Renal pelvis (tissue), 1 donor: ENCODE measurements at regions not wholly inside any gene's neighbourhood (a gene's known extent, or its start where the extent isn't known, plus 50 kb on each side); places are given as distances from the start of the nearest gene placed in this dataset.
"Not testable (repeated sequence)": the region's sequence is repeated elsewhere in the genome, so short reads cannot be mapped to it uniquely, and the experiment has no call there.

Experiments used
- DNase-seq: peaks from one replicate; pipeline ENCODE4 v3.0.0-alpha.2; 2013

GRCh38 chr1:114269539-114269938, 115.9 kb upstream of the SYT6 start:
- no peak for DNase-seq

- DNase-seq: no peak
These were observed 109.7 kb upstream of the SYT6 start for GRCh38 chr1:114263343-114263742.

DNA sequence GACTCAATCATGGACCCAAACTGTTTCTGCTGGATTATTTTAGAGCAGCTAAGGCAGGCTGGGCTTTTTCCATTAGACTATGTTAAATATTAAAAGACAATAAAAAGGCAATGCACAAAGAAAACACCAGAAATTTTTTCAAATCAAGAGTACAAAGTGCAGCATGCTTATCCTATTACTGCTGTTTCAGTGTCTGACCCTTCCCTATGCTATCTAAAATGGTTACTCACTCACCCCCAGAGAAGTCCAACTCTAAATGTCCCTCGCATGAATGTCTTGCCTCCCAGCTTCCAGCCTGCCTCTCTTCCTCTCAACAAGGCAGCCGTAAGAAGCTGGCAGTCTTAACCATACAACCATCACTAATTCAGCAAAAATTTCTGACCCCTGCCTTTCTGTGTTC, 108.7 kb upstream of the SYT6 start:
- DNase-seq: no peak

GRCh38 chr1:114260805-114261484, 107.3 kb upstream of the SYT6 start:
- DNase-seq: no peak

GRCh38 chr1:114259511-114260160, 106.0 kb upstream of the SYT6 start:
- DNase-seq: no peak

GRCh38 chr1:114258633-114259032, 105.0 kb upstream of the SYT6 start:
- DNase-seq: no peak

- DNase-seq: no peak
These were observed 104.4 kb upstream of the SYT6 start for GRCh38 chr1:114258074-114258473.

GRCh38 chr1:114257554-114257953, 103.9 kb upstream of the SYT6 start:
- no peak for DNase-seq

DNA sequence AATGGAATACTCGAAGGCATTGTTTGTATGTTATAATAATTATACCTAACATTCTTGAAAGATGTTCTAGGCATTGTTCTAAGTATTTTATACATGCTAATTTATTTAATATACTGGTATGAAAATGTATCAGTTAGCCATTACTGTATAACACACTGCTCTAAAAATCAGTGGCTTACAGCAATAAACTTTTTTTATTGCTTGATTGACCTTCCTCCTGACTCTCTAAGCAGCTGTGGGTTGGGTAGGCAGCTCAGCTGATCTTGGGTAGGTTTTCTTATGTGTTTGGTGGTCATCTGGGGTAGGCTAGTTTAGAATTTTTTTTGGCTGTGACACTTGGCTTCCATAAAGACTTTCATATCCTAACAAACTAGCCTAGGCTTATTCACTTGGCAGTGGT, 100.2 kb upstream of the SYT6 start:
- DNase-seq: no peak

GRCh38 chr1:114251573-114251939, 97.9 kb upstream of the SYT6 start:
- DNase-seq: no peak

- DNase-seq: no peak
These were observed 97.3 kb upstream of the SYT6 start for GRCh38 chr1:114250683-114251572.

GRCh38 chr1:114249691-114250090, 96.0 kb upstream of the SYT6 start:
- no peak for DNase-seq

GRCh38 chr1:114248162-114248561, 94.5 kb upstream of the SYT6 start:
- no peak for DNase-seq

DNA sequence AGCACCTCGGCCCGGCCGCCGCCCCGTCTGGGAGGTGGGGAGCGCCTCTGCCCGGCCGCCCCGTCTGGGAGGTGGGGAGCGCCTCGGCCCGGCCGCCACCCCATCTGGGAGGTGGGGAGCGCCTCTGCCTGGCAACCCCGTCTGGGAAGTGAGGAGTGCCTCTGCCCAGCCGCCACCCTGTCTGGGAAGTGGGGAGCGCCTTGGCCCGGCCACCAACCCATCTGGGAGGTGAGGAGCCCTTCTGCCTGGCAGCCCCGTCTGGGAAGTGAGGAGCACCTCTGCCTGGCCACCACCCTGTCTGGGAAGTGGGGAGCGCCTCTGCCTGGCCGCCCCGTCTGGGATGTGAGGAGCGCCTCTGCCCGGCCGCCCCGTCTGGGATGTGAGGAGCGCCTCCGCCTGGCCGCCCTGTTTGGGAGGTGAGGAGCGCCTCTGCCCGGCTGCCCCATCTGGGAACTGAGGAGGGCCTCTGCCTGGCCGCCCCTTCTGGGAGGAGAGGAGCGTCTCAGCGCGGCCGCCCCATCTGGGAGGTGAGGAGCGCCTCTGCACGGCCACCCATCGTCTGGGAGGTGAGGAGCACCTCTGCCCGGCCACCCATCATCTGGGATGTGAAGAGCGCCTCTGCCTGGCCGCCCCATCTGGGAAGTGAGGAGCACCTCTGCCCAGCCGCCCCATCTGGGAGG, 89.0 kb upstream of the SYT6 start:
- not testable (repeated sequence) for DNase-seq

GRCh38 chr1:114238053-114238452, 84.4 kb upstream of the SYT6 start:
- no peak for DNase-seq

DNA sequence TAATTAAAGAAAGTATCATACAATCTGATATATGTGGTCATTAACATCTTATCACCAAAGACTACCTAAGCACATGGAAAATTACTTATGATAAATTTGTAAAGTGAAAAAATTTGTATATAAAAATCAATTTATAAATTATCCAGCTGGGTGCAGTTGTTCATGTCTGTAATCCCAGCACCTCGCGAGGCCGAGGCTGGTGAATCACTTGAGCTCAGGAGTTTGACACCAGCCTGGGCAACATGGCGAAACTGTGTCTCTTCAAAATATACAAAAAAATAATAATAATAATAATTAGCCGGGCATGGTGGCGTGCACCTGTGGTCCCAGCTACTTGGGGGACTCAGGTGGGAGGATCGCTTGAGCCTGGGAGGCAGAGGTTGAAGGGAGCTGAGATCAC, 82.8 kb upstream of the SYT6 start:
- DNase-seq: no peak

GRCh38 chr1:114235960-114236359, 82.3 kb upstream of the SYT6 start:
- DNase-seq: no peak

GRCh38 chr1:114235281-114235680, 81.6 kb upstream of the SYT6 start:
- DNase-seq: no peak

DNA sequence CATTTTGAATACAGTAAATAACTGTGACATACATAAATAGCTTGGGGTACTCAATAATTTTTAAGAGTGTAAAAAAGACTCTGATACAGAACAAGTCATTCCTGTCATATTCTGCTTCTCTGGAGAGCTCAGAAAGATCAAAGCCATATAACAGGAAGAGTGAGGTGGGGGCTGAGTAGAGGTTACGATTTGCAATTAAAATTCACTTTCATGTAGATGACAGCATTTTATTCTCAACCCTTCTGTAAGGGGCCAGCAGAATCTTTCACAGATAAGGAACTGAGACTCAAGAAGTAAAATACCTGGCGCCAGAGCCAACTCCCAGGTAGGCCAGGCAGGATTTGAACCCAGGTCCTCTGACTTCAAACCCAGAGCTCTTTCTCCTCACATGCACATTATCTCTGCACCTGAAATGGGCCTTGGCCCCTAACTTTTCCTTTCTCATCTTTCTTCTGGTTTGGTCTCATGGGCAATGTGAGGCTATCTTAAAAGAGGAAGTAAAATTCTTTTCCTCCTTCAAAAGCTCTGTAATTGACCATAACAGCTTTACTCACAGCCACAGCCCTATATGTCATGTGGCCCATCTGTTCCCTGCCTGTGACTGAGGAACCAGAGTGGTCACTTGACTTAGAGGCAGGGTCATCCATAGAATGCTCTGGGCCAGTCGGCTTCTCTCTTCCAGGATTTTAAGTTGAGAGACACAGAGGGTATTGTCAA, 80.9 kb upstream of the SYT6 start:
- no peak for DNase-seq

- no peak for DNase-seq
These were observed 79.0 kb upstream of the SYT6 start for GRCh38 chr1:114232691-114233090.

DNA sequence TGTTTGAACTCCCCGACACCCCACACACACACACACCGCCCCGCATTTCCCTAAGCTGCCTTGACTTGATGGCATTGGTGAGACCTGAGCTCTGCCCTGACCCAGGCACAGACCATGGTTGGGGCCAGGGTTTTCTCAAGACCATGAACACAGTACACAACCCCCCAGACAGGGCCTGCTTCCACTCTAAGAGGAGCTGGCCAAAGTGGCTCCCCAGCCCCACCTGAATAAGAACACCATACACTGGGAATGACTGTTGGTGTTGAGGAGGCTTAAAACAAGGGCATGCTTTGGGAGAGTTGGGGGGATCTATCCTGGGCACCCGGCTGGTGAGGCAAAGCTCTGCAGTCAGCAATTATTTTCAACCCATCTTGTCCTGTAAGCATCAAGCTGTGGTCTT, 77.6 kb upstream of the SYT6 start:
- DNase-seq: no peak

GRCh38 chr1:114229368-114229767, 75.7 kb upstream of the SYT6 start:
- no peak for DNase-seq
